ENCODE measurements at regions not wholly inside any gene's neighbourhood (a gene's known extent, or its start where the extent isn't known, plus 50 kb on each side); places are given as distances from the start of the nearest gene placed in this dataset.
"Not testable (repeated sequence)": the region's sequence is repeated elsewhere in the genome, so short reads cannot be mapped to it uniquely, and the experiment has no call there.

DNA sequence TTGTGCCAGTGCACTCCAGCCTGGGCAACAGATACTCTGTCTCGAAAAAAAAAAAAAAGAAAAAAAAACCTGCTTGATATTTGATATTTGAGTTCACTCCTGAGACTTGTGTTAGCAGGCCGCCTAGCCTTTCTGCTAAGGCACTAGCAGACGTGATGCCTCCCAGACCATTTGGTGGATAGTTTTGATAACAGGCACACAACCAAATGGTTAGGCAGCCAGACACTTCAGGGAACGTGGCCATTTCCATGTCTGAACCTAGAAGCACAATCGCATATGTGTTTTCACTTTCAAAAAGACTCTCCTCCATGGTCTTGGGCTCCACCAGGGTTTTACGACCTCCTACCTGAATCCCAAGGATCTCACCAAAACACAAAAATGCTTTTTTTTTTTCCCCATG lies 1319.5 kb downstream of the BRINP3 start:
- DNase-seq (ENCODE audit: low spot score): no peak

DNA sequence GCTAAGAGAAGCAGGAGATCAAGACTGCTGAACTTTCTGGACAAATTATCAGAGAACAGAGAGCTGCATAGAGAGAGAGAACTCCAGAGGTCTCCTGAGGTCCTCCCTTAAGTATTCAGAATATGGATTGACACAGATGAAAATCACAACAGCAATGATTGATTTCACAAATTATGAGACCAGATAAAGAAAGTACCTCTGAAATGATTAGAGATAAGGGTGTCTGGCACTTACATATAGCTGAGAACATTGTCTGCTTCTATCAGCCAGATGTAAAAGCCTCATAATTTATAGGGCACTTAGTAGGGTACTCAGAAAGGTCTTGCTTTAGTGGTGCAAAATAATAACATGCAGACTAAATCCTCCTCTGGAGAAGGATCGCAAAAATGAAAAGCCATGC lies 1301.8 kb downstream of the BRINP3 start:
- no peak for DNase-seq (ENCODE audit: low spot score)

DNA sequence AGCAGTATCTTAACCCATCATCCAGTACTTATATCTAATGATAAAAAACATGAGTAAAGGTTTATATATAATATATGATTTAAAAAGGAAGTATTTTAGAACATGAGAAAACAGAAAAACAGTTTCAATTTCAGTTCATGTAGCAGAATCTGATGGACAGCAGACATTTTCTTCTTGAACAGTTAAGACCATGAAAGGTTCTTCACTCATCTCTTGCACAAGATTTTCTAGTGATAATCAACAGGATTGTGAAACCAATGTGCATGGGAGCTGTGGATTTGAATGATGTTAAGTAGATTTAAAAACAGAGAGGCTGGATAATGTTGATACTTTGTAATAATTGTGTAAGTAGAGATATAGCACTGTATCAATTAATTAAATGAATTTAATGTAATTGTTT lies 1297.6 kb downstream of the BRINP3 start:
- DNase-seq (ENCODE audit: low spot score): peak; percentile 43

GRCh38 chr1:189185097-189185496 lies 1292.6 kb downstream of the BRINP3 start:
- DNase-seq (ENCODE audit: low spot score): no peak

- DNase-seq (ENCODE audit: low spot score): peak; percentile 47
Measured at GRCh38 chr1:189192741-189193520, 1284.7 kb downstream of the BRINP3 start.

DNA sequence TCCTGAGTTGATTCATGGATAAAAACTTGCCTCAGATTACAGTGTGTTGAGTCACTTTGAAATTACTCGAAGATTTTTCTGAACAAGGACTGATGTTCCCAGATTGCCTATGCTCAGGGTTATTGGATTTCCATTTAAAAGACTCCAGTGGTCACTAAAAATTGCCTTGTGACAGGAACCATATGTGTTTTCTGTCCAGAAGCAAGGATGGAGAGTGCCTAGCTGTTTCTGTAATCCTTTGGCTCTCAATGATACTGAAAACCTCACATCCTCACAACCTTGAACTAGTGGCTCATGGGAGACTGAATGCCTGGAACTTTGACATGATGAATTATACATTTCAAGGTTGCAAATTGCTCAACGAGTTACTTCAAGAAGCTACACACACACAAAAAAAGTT lies 1271.8 kb downstream of the BRINP3 start:
- no peak for DNase-seq (ENCODE audit: low spot score)

DNA sequence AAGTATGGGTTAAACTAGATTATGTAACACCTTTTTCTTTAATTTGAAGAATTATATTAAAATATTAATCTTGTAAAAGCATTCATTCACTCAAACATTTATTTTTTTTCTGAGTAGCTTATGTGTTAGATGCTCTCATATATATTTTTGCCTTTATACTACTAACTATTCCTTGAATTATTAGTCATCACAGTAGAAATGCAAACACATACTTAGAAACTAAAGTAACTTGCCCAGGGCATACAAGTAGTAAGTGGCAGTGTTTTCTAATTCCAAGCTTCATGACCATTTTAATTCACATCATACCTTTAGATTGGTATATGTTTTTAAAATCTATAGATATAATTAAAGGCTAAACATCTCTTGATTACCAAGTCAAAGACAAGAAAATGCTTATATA lies 1271.0 kb downstream of the BRINP3 start:
- no peak for DNase-seq (ENCODE audit: low spot score)

- DNase-seq (ENCODE audit: low spot score): no peak
Measured at GRCh38 chr1:189211742-189212141, 1265.9 kb downstream of the BRINP3 start.

GRCh38 chr1:189212606-189213005 lies 1265.1 kb downstream of the BRINP3 start:
- DNase-seq (ENCODE audit: low spot score): no peak

DNA sequence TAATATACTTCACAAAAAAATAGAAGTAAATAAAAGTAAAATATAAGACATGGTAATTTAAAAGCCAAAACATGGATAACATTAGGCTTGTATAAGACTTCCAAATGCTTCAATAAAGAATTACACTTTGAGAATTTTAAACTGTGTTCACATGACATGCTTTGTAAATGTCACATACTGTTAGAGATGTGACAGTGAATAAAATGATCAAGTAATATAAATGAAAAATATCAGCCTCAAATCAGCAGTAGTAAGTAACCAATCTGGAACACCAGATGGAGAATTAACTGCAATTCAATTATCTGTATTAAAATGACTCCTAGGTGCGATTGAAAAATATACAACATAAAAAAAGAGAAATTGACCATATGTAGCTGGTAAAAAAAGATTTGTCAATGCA lies 1260.8 kb downstream of the BRINP3 start:
- no peak for DNase-seq (ENCODE audit: low spot score)

DNA sequence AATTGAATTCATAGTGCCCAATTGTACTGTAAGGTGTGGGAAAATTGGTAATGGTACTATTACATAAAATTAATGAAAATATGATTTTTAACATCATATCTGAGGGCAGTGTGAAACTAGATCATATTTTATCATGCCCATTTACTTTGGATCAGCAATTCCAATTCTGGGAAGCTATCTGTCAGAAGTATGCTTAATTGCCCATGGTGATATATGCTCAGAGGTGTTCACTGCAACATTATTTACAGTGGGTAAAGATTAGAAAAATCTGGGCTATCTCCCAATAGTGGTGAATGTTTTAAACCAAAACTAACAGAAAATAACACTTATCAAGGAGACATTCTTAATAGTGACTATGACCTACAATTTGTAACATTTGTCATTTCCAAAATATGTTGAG lies 1260.0 kb downstream of the BRINP3 start:
- no peak for DNase-seq (ENCODE audit: low spot score)

DNA sequence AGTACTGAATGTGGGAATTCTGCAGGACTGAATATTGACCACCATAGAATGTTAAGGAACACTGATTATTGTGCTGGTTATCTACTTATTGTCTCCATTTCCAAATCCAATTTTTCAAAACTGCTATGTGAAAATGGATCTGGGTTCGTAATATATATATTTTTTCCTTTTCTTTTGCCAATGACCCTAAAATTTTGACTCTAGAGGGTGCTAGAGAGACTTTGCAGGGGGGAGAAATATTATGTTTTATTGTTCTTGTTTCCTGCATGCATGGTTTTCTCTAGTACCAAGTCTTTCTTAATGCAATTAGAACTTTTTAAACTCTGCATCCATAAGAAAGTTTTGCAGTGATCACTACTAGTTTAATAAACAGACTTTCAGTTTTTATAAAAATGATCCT lies 1256.9 kb downstream of the BRINP3 start:
- DNase-seq (ENCODE audit: low spot score): no peak

- DNase-seq (ENCODE audit: low spot score): not testable (repeated sequence)
Measured at GRCh38 chr1:189225794-189226145, 1251.9 kb downstream of the BRINP3 start.

GRCh38 chr1:189226779-189227178 lies 1250.9 kb downstream of the BRINP3 start:
- DNase-seq (ENCODE audit: low spot score): no peak

GRCh38 chr1:189237008-189237407 lies 1240.7 kb downstream of the BRINP3 start:
- DNase-seq (ENCODE audit: low spot score): no peak

- no peak for DNase-seq (ENCODE audit: low spot score)
Measured at GRCh38 chr1:189253601-189254350, 1223.9 kb downstream of the BRINP3 start.

DNA sequence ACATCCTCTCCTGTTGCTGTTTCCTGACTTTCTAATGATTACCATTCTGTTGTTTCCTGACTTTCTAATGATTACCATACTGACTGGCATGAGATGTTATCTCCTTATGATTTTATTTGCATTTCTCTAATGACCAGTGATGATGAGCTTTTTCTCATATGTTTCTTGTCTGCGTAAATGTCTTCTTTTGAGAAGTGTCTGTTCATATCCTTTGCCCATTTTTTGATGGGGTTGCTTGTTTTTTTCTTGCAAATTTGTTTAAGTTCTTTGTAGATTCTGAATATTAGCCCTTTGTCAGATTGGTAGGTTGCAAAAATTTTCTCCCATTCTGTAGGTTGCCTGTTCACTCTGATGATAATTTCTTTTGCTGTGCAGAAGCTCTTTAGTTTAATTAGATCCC lies 1216.5 kb downstream of the BRINP3 start:
- not testable (repeated sequence) for DNase-seq (ENCODE audit: low spot score)

- no peak for DNase-seq (ENCODE audit: low spot score)
Measured at GRCh38 chr1:189269011-189269410, 1208.7 kb downstream of the BRINP3 start.

GRCh38 chr1:189274267-189274666 lies 1203.4 kb downstream of the BRINP3 start:
- no peak for DNase-seq (ENCODE audit: low spot score)

GRCh38 chr1:189275796-189276195 lies 1201.9 kb downstream of the BRINP3 start:
- peak; percentile 45 for DNase-seq (ENCODE audit: low spot score)

DNA sequence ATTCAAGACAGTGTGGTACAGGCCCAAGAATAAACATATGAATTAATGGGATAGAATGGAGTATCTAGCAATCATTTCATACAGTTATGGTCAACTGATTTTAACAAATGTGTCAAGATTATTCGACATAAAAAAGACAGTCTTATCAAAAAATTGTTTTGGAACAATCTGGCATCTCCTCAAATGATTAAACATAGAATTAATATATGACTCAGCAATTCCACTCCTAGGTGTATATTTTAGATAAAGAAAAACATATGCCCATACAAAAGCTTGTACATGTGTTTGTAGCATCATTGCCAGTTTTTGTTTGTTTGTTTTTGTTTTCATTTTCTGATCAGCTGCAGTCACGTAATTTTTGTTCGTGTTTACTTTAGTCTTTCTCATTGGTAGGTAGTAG lies 1188.3 kb downstream of the BRINP3 start:
- DNase-seq (ENCODE audit: low spot score): no peak

GRCh38 chr1:189301235-189301634 lies 1176.4 kb downstream of the BRINP3 start:
- DNase-seq (ENCODE audit: low spot score): no peak

DNA sequence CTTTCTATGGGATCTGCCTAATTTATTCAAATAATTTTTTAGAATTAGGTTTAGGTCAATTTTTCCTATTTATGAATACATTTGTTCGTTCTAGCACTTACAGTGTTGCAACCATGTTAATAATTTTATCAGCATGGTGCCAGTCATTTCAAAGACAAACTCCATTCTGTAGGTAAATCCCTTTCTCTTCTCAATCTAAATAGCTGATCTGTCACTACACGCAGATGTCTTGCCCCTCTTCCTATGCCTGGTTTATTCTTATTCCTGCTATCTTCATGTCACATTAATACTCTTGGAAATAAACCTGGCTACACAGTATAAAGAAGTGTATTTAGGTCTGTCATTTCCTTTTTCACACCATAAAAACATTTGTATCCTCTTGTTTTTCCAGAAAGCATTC lies 1172.4 kb downstream of the BRINP3 start:
- DNase-seq (ENCODE audit: low spot score): no peak

Measured in umbilical cord (tissue), 1 donor.